SIG-M5 treated with dmso at 0.1 percent for 504 hours (cell line): ENCODE measurements at regions not wholly inside any gene's neighbourhood (a gene's known extent, or its start where the extent isn't known, plus 50 kb on each side); places are given as distances from the start of the nearest gene placed in this dataset.
"Not testable (repeated sequence)": the region's sequence is repeated elsewhere in the genome, so short reads cannot be mapped to it uniquely, and the experiment has no call there.

Experiments used
- DNase-seq: peaks from one replicate; lab custom pipeline; 2025; ENCODE audit not compliant: unreplicated experiment; lab: John Stamatoyannopoulos, UW

DNA sequence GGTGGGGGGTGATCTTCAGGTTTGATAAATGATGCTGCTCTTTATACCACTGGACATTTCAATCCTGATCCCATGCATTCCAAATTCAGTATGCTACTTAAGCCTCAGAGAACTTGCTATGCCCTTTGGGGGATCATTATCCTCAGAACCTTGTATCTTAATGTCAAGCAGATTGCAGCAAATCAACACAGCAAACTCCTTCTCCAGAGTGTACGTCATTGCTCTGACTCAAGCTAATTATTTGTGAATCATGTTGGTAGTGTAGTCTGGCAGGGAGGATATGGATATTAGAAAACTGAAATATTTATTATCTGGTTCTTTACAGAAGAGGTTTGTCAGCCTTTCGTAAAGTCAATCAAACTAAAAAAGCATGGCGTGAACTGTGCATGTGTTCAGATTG is 562.5 kb upstream of the FAM98A start:
- DNase-seq = no peak

DNA sequence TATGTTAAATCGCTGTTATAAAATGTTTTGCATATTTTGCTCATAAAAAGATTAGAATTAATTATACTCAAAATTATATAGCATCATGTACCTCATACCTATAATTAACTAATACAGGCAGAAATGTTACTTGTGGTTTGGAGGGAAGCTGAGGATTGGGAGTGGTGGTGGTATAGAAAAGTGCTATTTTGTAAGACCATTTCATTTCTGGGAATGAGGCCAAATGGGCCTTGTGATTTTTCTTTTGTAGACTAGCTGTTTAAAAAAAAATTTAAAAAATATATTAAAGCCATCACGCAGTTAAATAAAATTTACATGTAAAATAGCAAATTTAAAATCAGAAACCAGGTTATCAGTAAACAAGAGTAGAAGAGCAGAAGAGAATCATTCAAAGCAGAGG is 560.8 kb upstream of the FAM98A start:
- no peak for DNase-seq

DNA sequence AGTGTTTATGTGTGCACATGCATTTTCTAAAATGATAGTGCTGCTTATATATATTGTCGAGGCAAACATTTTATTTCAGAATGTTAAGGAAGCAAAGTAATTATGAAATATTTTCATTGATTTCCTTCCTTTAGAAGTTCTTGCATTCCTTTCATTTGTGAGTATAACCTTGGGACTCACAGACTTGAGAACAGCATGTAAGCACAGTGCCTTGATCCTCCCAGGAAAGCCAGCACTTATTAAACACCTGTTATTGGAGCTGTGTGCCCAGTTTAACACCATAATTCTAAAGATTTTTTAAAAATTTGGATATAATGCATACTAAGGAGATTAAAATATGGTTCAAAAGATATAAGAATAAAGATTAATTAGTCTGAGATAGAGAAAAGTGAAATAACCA is 554.4 kb upstream of the FAM98A start:
- DNase-seq = no peak

DNA sequence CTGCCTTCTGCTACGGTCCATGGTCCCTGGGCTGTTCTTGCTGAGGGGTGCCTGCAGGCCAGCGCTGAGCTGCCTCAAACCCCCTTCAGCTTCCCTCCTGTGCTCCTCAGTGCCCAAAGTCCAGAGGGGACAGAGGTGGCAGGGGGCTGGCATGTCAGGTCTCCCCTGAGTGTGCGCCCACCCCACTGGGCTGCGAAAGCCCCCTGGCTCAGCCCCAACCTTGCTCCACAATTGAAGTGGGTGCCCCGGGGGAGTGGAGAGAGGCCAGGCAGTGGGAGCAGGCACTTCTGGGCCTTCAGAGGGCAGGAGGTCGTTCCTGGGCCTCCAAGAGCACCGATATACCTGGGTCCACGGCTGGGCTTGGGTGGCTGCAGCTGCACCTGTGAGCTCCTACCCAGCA is 548.7 kb upstream of the FAM98A start:
- no peak for DNase-seq

DNA sequence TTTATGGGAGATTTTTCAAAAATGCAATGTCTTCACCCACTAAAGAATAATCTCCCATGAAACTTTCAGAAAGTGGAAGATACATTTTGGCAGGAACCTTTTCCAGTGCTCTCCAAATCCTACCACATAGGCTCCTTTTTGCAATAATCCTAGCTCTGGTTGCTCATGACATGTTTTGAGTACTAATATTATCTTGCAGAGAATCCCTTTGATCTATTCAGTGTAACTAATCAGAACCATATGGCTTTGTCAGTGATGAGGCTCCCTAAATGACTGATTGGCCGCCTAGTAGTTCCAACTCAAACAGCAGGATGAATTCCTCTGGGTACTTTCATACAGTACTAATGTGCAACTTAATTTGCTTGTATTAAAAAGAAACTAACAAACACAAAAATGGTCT is 544.0 kb upstream of the FAM98A start:
- no peak for DNase-seq

DNA sequence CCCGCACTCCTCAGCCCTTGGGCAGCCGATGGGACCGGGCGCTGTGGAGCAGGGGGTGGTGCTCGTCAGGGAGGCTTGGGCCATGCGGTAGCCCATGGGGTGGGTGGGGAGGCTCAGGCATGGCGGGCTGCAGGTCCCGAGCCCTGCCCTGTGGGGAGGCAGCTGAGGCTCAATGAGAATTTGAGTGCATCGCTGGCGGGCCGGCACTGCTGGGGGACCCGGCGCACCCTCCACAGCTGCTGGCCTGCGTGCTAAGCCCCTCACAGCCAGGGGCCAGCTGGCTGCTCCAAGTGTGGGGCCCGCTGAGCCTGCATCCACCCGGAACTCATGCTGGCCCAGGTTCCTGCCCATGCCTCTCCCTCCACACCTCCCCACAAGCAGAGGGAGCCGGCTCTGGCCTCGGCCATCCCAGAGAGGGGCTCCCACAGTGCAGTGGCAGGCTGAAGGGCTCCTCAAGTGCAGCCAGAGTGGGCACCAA is 543.5 kb upstream of the FAM98A start:
- not testable (repeated sequence) for DNase-seq

DNA sequence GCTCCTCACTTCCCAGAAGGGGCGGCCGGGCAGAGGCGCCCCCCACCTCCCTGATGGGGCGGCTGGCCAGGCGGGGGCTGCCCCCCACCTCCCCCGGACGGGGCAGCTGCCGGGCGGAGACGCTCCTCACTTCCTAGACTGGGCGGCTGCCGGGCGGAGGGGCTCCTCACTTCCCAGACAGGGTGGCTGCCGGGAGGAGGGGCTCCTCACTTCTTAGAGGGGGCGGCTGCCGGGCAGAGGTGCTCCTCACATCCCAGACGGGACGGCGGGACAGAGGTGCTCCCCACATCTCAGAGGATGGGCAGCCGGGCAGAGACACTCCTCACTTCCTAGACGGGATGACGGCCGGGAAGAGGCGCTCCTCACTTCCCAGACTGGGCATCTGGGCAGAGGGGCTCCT is 534.0 kb upstream of the FAM98A start:
- DNase-seq = not testable (repeated sequence)

DNA sequence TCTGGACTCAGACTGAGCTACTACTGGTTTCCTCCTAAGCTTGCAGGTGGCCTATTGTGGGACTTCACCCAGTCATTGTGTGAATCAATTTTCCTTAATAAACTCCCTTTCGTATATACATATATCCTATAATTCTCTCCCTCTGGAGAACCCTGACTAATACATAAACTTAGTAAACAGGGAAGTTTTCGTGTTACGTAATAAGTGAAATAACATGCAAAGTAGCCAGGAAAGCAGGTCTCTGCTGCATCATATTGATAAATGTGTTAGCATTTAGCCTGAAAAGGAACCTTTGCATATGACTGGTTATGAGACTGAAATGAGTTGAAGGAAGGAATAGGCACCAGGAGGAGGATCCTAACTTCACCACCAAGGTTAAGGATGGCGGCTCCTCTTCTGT is 527.2 kb upstream of the FAM98A start:
- DNase-seq = no peak

DNA sequence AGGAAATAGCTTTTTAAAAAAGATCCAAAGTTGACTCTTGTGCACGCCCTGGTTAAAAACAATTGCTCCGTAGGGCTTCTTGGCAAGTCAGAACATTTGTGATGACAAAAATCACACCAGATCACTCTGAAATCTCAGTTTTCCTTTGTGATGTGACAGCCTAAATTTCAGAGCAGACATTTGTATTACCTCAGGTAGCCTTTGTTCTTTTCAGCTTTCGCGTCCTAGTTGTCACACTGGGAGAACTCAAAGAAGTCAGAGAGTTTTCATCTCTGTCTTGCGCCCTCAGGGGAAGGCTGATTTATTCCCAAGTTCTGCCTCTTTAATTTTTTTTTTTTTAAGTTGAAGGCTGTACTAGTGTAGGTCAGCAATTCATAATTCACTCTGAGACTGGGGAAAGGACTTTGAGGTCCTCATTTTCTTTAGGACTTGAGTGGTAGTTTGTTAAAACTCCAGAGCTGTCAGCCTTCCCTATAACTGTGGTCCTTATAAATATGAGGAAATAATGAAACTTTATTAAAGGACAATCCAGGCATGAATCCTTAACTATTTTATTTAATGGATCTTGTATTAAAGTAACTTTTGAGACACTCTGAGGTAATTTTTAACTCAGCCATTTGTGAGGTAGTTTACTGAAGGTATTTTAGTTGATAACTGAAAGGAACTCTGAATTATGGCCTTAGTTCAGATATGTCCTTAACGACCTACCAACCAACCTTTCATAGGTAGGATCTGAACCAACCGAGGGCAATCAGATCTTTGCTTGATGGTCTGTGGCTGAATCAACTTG is 525.1 kb upstream of the FAM98A start:
- DNase-seq = no peak

DNA sequence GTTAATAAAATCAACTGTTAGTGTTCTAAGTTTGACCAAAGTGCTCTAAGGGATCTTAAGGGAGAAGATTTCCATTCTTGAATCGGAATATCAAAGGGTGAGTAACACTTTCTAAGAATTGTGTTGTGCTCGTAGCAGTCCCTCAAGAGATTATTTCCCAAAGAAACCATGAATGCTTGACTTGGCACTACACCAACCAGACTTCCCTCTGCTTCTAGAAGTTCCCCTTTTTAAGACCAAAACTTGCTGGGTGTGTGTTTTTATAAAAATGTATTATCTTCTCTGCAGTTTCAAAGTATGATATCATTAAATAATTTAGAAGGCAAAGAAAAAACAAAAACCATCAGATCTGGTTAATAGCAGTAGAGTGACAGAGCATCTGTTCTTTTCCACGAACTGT is 522.0 kb upstream of the FAM98A start:
- DNase-seq = no peak

DNA sequence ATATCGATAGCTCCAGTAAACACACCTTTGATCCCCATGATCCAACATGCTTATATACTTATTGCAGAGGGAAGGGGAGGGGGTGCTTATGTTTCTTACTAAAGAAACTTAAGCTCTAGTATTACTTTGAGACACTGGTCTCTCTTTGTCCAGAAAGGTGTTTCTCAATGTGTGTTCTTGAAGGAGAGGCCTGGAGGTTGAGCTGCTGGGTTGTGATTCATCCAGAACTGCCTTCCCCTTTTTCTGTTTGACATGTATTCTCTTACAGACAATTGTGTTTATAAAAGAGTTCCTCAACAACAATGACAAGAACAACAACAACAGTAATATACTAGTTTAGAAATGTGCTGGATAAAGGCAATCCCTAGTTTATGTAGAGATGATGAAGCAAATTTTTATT is 516.0 kb upstream of the FAM98A start:
- no peak for DNase-seq

DNA sequence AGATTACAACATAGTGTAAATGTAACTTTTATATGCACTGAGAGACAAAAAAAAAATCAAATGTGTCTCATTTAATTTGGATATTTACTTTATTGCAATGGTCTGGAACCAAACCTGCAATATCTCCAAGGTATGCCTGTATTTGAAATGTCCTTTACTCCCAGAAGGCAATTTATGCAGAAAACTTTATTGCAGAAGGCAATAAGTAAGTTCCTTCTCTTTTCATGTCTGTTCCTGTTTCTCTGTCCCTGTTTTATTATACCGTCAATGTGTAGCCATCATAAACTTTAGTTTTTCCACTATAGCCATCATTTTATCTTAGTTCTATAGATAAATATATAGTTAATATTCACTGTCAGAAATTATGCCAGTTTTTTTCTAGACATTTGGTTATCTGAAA is 513.1 kb upstream of the FAM98A start:
- DNase-seq = no peak

DNA sequence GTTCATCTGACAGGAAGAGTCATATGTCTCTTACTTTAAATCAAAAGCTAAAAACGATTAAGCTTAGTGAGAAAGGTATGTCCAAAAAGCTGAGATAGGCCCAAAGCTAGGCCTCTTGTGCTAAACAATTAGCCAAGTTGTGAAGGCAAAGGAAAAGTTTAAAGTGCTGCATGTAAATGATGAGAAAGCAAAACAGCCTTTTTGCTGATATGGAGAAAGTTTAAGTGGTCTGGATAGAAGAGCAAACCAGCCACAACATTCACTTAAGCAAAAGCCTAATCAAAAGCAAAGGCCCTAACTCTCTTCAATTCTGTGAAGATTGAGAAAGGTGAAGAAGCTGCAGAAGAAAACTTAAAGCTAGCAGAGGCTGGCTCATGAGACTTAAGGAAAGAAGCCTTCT is 511.3 kb upstream of the FAM98A start:
- no peak for DNase-seq

DNA sequence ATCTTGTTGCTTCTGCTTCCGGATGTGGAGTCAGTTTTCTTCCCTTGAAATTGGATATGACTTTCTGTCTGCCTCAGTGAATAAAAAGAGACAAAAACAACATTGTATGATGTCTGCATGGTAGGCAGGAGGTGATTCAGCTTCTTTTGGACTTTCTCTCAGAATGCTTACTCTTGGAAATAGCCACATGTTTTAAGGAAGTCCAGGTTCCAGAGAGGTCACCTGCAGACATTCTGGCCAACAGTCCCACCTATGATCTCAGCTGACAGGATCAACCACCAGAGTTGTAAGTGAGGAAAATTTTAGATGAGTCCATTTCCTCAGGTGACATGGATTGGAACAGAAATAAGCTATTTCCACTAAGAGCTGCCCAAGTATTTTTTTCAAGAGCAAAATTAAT is 508.7 kb upstream of the FAM98A start:
- no peak for DNase-seq

DNA sequence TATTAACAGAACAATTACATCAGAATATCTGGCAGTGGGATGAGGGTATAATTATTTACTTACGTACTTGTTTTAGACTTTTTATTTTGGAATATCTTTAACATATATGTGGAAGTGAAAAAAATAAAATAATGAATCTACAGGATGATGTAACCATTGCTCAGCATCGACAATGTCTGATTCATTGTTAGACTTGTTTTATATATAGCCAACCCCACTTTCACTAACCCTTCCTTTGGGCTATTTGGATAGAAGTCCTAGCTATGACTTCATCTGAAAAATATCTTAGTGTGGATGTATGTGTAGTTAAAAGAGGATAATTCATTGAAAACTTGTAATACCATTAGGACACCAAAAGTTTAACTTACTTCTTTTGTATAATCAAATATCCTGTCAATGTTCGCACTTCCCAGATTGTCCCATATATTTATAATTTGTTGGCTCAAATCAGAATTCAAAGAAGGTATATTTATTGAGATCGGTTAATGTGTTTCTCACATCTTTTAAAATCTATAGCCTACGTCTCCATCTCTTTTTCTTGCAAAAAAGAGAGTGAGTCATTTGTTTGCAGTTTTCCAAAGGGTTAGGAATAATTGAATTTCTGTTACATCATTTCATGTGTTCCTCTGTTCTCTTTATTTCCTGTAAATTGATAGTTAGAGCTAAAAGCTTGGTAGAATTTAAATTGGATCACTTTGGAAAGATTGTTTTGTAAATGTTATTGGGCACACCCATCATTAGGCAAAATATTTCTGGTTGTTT is 506.1 kb upstream of the FAM98A start:
- no peak for DNase-seq

DNA sequence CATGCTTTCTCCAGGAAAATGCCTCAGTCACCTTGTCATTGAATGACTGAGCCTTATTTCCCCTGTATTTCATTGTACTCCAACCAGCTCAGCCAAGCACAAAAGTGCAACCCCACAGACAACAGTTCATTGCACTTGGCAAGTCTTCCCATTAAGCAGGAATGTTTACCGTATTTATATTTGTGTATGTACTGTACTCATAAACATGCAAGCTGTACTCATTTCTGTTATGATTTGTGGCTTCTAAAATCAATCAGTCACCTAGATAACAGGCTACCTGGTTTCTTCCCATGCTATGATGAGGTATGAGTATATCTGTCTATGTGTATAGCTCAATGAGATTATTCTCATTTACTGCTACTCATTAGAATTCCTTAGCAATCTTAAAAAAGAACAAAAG is 505.5 kb upstream of the FAM98A start:
- no peak for DNase-seq

DNA sequence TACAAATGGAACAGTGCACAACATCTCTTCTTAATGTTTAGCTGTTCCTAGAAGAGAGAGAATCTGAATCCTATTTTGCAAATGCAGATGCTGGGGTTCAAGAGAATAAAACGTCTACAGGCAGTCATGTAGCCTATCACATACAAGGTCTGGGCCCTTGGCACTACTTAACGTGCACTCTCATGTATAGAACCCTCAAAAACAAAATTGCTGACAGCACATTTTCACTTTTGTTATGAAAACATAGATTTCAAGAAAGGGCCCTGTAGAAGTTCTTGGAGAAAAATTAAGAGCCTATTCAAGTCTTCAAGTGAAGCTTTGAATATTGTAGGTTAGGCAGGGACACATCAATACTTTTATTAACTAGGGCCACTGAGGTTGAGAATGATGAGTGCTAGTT is 504.3 kb upstream of the FAM98A start:
- no peak for DNase-seq

DNA sequence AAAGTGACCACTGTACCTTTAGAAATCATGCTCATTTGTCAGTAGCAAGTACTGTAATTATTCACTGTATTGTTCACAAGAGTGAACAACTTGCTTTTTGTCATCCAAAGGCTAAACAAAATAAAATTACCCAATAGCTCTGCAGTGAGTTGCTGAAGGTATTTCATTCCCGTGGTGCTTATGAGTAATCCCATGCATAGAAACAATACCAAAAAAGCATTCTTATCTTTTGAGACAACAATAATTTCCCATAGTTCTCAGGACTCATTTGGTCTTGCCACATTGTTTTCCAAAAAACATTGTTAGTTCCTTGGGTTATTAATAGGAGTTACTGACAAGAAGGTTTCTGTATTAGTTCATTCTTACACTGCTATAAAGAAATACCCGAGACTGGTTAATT is 503.2 kb upstream of the FAM98A start:
- DNase-seq = no peak

DNA sequence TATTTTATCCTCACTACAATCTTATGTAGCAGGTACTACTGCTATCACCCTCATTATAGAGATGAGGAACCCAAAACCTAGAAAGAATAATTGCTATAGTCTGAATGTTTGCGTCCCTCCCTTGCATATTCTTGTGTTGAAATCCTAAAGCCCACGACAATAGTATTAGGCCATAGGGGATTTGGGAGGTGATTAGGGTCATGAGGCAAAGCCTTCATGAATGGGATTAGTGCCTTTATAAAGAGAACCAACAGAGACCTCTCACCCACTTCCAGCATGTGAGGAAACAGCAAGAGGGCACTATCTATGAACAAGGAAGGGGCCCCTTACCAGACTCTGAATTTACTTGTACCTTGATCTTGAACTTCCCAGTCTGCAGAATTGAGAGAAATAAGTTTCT is 500.3 kb upstream of the FAM98A start:
- no peak for DNase-seq

DNA sequence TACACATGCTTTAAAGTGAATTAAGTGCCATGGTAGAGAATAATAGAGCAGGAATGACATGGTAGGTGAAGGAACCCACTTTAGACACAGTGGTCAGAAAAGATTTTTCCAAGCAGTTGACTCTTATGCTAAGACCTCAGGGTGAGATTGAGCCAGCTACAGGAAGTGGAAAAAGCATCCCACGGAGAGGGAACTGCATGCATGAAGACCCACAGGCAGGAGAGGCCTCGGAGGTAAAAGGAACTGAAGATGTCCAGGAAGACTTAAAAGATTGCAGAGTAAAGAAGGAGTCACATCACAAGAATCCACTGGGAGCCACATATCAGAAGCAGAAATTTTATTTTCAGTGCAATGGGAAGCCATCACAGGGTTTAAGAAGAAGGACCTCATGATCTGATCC is 499.2 kb upstream of the FAM98A start:
- DNase-seq = no peak

DNA sequence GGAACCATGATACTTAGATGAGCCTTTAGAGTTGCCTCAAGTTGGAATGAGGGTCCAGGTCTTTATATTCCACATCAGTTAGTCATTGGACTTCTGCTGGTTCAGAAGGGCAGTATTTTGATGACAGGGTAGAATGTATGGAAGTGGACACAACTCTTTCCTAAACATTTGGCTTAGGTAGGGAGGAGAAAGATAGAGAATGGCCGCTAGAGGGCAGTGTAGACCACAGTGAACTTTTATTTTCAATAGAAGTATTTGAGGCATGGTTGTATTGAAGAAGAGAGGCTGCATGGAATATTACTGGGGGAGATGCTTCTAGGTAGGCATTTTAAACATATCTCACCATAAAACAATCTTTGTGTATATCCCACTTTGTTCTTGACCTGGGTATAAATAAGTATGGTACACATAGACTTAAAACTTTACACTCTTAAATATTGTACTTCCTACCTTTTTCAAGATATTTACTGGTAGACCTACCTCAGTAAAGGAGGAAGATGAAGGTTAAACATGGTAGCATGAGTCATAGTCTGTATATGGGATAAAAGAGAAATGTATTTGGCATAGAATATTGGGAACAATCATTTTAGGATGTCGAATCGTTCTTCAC is 497.6 kb upstream of the FAM98A start:
- peak; percentile 58 for DNase-seq

DNA sequence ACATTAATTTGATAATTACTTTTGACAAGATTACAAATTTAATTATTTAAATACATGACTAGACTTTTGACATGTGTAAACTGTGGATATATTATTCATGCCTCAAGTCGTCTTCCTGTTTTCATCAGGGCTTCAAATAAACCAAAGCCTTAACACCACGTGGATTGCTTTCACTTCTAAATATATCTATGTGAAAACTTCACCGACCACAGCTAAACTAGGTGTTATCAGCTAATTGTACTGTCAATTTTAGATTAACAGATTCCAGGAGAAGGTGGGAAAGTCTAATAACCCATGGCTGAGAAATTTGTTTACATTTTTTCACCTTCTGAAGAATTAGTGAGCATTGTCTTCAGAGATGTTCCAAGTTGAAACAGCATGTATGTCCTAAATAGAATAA is 494.7 kb upstream of the FAM98A start:
- no peak for DNase-seq
